GM13977 (cell line): ENCODE measurements at regions not wholly inside any gene's neighbourhood (a gene's known extent, or its start where the extent isn't known, plus 50 kb on each side); places are given as distances from the start of the nearest gene placed in this dataset.

Experiments
- DNase-seq: peaks from one replicate; pipeline ENCODE4 v3.0.0; 2012; ENCODE audit warnings: low spot score
- CTCF ChIP-seq: IDR thresholded peaks from 2 replicates; pipeline ENCODE4 v1.5.1; 2012; ENCODE audit warnings: mild to moderate bottlenecking, control low read depth; ENCODE audit not compliant: insufficient read depth; ENCODE audit errors: extremely low read depth, missing control alignments
- in situ Hi-C: fragments of 300-500 bp; cut with MboI; formaldehyde crosslinking; loops from one replicate; pipeline ENCODE4 v1.12.0; 2022; ENCODE audit warnings: low sequenced_read_pairs, low pct_unique_long_range_greater_than_20kb, mixed read lengths, inconsistent platforms; ENCODE audit not compliant: unreplicated experiment

GRCh38 chr13:31943591-31943990, 88.0 kb upstream of the FRY start:
- in situ Hi-C loops: no loop called here
- no peak for TF ChIP-seq CTCF
- DNase-seq: no peak

DNA sequence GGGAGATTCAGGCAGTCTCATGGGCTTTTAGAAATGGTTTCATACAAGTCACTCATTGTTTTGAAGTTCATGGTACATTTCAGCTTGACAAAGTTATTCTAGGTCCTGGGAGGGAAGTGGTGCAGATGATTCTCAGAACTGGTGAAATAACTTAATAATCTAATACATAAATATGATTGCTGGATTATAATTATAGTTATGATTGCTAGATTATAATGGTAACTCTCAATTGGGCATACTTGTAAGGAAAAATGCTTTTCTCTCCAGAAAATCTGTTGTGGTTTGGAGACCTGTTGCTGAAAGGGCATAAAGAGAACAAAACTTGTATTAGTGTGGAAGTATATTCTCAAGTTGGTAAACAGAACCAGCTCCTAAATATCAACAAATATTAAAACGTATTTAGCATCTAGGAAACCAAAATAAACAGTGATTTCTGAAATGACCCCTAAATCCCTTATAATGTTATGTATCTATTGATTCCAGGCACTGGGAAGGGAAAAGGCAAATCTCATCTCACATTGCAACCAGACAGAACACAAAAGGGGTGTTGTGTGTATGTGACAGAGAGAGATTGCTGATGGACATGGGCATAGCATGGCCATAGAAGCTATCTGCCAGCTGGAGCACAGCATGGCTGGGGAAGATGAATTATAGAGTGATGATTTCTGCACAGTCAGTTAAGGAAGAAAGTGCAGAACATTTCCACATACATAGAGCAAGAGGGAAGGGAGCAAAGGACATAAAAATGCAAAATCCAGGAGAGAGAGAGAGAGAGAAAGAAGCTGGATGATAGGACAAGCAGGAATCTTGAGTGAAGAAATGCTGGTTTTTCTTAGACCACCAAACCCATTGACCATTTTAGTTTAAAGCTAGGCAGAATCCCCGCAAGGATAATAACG, 87.1 kb upstream of the FRY start:
- TF ChIP-seq CTCF: no peak
- in situ Hi-C loops: no loop called here
- no peak for DNase-seq

GRCh38 chr13:31945202-31945961, 86.2 kb upstream of the FRY start:
- TF ChIP-seq CTCF: no peak
- in situ Hi-C loops: no loop called here
- DNase-seq: no peak

DNA sequence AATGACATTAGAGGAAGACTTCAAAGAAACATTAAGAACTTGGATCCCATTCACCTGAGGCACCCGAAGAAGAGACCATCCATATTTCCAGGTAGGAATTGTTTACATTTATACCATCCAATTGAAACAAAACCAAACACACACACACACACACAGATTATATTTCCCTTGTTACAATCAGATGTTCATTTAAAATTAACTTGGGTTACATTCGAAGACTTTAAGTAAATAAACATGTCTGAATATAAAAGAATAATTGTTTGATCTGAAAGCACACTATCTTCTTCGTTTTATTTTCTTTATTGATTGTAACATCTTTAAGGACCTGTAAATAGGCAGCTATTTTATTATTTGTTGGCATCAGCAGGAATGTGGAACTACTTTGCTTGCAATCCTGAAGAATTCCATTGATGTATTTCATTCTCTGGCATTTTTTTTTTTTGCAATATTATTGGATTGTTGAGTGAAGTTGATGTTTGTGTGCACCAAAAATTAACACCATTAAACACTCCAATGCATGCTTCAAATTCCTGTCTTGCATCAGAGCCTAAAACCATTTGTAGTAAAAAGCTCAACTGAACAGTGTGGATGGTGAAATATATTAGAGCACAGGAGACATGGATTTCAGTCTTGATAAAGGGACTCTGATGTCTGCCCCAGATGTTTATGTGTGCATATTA, 85.3 kb upstream of the FRY start:
- no peak for DNase-seq
- in situ Hi-C loops: no loop called here
- TF ChIP-seq CTCF: no peak

DNA sequence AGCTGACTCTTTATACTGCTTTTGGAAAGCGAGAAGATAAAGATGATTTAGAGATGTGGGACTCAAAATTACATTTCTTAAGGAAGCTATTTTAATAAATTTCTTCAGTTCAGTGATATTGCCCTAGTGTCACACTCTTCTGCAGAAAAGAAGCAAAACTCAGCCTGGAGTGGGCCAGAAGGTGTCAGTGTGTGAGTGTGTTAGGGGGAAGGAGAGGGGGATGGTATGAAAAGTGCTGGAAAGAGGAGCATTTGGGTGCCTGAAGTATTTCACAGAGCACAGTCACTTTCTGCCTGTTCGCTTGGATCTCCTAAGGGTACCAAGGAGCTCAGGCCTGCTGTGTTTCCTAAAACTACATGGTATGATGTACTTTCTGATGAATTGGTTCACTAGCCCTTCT, 84.5 kb upstream of the FRY start:
- DNase-seq: no peak
- TF ChIP-seq CTCF: no peak
- in situ Hi-C loops: no loop called here

DNA sequence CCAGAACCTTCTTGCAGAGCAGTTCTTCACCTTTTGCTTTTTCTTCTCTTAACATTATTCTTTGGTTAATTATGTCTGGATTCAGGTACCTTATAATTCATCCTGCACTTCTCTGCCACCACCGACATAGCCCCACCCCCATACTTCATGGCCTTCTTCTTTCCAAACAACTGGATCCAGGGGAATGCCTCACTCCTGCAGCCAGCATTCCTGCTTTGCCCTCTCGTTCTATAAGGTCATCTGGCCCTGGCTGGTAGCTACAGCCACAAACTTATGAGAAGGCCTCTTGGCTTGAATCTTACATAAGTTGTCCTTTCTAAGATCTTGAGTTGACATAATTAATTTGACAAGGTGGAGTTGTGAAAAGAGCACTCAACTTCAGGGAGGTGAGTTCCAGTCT, 84.1 kb upstream of the FRY start:
- no peak for DNase-seq
- no peak for TF ChIP-seq CTCF
- in situ Hi-C loops: no loop called here
